ENCODE measurements at regions not wholly inside any gene's neighbourhood (a gene's known extent, or its start where the extent isn't known, plus 50 kb on each side); places are given as distances from the start of the nearest gene placed in this dataset.
A peak's percentile ranks its signal among the peaks of the same experiment; 100 is the strongest.

DNA sequence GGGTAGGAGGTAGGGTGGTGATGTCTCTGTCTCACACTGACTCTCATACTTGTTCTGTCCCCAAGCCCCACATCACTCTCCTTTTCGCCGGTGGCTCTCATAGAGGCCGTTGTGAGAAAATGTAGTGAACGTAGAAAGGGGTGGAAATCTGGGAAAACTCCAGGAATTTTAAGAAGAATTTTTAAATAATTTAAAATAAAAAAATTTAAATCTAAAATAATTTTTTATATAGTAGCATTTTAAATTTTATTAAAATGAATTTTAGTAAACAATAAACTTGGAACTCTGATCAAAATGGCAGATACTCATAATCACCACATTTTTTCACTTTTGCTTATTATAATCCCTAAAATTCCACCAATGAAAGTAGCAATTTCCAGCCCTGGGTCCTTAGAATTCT lies 473.6 kb upstream of the ZFHX3 start:
- no peak for DNase-seq

DNA sequence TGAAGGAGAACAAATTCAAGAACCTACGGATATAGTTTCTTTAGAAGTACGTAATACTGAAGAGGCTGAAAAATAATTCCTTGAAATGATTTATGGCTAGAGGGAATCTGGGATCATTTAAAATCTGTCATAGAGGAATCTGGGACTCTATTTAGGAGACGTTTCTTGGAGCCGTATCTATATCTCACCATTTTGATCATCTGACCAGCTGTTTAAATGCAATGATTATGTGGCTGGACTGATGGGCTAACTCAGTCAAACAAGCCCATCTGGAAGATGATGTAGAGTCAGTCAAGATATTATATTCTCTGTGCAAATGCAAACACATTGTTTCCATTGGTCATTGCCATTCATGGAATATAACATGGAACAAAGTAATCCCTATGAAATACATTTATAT lies 467.7 kb upstream of the ZFHX3 start:
- DNase-seq = no peak

GRCh38 chr16:73510852-73511251 lies 462.9 kb upstream of the ZFHX3 start:
- no peak for DNase-seq

DNA sequence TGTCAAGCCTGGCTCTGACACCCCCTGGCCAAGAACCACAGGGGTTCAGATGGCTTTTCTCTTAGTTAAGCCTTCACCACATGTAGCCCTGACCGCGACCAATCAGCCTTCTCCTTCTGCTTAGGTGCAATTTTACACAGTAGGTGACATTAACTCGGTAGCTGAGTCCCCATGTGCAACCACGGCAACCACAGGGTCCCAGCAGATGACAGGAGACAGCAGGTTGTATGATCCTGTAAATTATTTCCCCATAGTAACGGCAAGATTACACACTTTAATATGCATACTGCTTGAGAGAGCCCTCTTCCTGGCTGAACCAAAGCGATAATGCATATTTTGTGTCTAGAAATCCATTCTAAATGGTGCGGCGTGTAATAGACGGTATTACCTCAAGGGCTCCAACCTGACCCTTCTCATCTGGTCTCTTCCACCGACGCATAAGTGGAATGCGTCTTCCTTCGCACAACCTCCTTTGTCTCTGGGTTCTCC lies 458.7 kb upstream of the ZFHX3 start:
- no peak for DNase-seq

DNA sequence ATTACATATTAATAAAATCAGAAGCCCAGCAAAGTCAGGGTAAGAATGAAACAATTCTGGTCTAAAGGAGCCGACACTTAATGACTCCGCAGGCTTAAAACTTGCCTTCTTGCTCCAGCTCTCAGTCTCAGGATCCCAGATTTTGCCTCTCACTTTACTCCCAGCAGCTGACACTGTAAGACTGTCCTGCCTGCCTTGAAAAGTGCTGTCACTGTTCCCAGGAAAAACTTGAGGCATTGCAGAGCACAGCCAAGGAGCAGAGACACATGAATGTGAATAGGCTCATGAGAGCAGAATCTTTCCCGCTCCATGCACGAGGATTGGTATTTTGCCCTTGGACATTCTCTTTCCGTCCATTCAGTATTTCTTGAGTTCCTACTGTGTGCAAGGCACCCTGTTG lies 457.6 kb upstream of the ZFHX3 start:
- DNase-seq = no peak

GRCh38 chr16:73504591-73505575 lies 457.0 kb upstream of the ZFHX3 start:
- DNase-seq = no peak

- no peak for DNase-seq
These were observed 455.2 kb upstream of the ZFHX3 start for GRCh38 chr16:73503093-73503492.

DNA sequence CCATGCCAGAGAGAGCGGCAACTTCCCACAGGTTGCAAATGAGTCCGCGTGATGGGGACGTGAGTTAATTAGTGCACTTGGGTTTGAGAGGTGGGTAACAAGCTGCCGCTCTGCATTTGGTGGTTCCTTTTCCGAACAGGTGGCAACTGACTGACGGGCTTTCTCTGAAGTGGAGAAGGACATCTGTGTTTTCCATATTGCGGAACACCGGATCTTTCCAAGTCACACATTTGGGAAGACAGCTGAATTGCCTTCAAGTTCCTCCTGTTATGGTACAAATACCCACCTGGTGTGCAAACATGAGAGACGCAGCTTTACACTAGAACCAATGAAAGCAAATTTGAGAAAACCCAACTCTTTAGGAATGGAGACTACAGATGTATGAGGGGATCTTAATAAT lies 451.3 kb upstream of the ZFHX3 start:
- no peak for DNase-seq

- DNase-seq = no peak
These were observed 438.0 kb upstream of the ZFHX3 start for GRCh38 chr16:73485880-73486279.

DNA sequence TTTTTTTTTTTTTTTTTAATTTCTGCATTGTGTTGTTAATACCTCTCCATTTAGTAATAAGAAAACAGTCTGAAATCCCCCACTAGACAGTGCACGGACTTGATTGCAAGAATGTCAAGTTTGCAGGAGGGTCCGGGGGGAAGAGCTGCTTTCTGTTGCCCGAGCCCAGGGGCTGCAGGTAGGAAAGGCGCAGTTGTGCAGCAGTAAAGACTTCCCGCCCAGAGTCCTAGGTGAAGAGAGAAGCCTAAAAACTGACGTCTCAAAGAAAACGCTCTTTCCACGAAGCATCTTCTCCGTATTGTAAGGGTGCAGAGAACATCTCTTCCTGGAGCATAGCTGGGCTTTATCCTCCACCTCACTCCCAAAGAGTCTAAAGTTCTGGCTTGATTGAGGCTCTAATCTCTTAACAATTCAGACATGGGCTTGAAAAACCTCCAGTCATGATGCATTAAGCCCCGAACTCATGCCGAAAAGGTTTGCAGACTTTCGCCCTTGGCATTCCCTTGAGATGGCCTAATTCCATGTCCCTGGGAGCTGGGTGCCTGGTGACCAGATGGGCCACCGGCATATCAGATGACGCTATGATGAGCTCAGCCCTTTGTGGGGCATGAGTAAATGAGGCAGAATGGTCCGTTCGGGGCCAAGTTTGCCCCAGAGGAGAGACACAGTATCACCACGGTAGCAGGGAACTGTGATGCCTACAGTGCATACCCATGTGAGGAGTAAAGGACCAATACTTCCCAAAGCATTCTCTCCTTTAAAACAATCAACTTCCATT lies 436.2 kb upstream of the ZFHX3 start:
- no peak for DNase-seq

- DNase-seq = no peak
These were observed 435.3 kb upstream of the ZFHX3 start for GRCh38 chr16:73483076-73483791.

DNA sequence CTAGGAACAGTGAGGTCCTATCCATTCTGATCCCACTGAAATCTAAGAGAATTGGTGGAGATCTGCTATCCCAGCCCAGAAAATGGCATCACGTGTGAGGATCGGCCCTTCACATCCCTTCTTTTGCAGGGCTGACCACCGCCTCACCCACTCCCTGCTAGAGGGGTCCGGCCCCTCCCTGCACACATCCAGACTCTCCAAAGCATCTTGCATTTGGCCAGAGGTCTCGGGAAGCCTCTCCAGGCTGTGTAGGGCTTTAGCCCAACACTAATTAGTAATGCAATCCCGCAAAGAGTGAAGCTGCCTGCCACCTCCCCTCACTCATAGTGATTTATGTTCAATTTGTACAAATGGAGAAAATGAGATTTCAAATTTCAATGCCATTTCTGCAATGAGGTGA lies 434.4 kb upstream of the ZFHX3 start:
- DNase-seq = no peak

GRCh38 chr16:73480381-73480780 lies 432.5 kb upstream of the ZFHX3 start:
- no peak for DNase-seq

DNA sequence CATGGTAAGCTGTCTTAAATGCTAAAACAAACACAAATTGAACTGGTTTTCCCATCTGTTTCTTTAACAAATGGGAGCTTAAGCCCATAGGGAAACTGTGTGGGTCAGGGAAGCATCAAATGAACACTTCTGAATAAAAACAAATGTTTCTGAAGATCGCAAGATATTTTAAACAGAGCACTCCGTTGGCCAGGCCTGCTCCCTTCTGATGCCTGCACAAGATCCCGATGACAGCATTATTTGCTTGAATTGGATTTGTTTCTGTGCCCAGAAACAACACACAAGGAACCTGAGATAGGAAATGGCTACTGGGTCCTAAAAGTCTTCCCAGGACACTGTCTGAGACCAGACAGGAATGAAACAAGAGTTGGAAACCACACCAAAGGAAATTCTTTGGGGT lies 425.8 kb upstream of the ZFHX3 start:
- DNase-seq = no peak

- DNase-seq = no peak
These were observed 416.9 kb upstream of the ZFHX3 start for GRCh38 chr16:73464834-73465233.

GRCh38 chr16:73459586-73459985 lies 411.7 kb upstream of the ZFHX3 start:
- no peak for DNase-seq

GRCh38 chr16:73457851-73458250 lies 409.9 kb upstream of the ZFHX3 start:
- DNase-seq = no peak

DNA sequence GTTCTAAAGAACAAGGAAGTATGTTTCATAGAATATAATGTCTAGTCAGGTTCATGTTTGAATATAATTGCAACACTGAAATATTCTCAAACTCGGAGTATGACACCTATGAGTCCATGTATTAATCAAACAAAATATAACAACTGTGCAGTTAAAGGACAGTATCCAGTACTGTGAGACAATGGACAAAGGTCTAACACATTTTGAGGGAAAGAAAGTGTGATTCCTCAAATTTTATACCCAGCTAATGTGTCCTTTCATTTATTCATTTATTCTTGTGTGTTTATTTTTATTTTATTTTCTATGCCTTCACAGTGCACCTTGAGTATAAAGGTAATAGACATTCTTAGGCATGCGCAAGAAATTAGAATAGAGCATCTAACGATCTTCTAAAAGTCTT lies 401.0 kb upstream of the ZFHX3 start:
- no peak for DNase-seq

GRCh38 chr16:73447846-73448245 lies 399.9 kb upstream of the ZFHX3 start:
- no peak for DNase-seq

DNA sequence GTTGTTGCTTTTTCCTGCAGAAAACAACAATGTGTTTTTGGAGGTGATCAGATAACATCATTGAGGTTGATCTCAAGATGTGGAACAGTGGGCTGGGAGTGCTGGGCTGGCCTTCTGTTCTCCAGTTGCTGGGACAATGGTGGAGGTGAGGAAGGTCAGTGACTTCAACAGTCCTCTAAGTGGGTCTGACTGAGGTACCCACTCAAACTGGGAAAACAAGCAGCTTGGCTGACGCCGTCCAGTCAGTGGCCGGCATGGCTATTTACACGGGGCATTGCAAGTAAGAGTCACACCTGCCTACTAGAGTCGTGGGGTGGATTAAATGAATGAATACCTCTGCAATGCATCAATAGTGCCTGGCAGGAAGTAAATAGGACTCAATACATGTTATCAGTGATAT lies 386.7 kb upstream of the ZFHX3 start:
- no peak for DNase-seq

DNA sequence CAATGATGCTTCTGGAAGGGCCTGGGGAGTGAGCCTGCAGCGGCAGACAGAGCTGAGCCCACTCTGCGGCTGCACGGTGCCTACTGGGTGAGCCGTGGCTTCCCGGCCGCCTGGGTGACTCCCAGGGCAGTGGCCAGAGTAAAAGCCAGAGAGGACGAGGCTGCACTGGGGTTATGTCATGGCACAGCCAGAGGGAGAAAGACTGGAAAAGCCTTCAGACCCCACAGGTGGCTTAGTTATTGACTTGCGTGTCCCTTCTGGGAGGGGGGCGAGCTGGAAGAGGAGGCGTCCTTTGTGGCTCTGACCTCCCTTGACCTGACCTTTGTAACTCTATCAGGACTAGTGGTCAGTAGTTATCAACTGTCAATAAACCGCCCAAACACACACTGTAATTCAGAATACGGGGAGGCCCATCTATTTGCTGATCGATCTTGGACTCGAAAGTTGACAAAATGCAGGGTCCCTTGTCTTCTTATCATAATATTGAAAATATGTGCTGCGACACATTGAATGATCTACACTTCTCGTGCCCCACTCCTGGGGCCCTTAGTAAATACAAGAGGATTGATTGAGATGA lies 385.9 kb upstream of the ZFHX3 start:
- DNase-seq = no peak

DNA sequence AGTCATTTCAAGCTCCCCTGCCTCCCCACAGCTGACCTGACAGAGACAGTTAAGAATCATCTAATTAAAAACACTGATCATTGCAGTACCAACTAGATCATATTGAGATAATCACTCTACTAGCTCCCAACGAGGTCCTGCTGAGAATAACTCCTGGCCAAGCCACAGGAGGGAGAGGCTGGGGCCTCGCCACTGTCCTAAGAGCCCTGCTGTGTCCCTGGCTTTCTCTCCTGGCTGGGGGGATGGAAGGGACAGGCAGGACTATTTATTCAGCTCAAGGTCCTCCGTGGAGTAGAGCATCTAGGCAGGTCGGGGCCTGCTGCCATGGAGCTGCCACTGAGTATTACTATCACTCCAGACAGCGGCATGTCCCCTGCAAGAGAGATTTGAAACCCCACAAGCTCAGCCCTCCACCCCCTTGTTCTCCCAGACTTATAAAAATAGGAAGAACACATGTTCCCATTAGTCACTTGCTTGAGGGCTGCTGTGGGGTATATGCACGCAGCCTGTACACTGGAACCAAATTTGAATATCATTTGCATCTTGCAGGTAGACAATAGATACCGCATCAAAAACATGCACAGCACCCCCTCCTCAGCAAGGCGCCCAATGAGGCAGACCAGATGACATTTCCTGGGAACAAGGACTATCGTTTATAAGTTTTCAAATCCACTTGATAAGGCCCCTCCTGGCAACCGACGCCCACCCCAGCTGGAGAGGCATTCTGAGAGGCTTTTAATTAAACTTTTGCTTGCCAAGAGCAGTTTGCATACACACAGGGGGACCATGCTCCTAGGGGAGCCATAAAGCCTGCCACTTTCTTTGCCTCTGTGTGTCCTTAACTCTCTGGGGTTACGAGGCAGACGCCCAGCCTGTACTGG lies 385.2 kb upstream of the ZFHX3 start:
- peak; percentile 69 for DNase-seq

Data from NCI-H345 (cell line).